NCI-H146 treated with DMSO at 0.1 percent for 48 hours (cell line): ENCODE measurements at regions not wholly inside any gene's neighbourhood (a gene's known extent, or its start where the extent isn't known, plus 50 kb on each side); places are given as distances from the start of the nearest gene placed in this dataset.

Experiments
- DNase-seq: peaks from one replicate; lab custom pipeline; 2025; ENCODE audit not compliant: unreplicated experiment; lab: John Stamatoyannopoulos, UW

DNA sequence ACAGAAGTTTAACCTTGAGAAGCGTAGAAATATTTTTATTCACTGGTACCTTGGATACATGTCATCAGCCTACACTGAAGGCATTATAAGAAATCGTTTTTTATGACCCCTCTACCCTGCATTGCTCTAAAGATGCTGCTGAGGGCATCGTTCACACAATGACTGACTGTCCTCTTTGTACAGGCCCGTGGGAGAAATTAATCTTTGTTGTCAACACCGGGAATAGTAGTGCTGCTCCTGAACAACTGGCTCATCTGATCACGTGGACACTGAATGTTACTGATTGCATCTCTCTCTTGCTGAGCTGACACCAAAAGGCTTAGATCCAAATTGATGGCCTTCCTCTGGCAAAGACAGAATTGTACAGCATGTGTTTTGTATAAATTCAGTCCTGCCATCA lies 157.1 kb upstream of the SMLR1 start:
- DNase-seq = no peak

DNA sequence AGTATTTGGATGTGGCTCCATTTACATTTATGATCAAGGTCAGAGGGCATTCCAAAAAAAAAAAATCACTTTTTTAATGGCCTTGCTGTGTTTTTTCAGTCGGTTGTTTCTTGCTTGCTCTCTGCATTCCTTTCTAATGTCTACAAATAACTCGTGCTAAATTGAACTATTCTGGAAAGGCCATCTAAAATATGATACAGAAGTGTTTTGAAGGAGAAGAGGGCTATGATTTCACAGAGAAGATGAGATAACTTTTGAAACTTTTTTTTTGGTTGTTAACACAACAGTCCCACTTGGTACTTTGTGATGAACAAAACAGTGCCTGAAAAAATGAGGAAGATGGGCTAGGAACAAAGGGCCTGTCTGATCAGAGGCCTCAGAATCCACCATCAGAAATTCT lies 156.1 kb upstream of the SMLR1 start:
- no peak for DNase-seq

DNA sequence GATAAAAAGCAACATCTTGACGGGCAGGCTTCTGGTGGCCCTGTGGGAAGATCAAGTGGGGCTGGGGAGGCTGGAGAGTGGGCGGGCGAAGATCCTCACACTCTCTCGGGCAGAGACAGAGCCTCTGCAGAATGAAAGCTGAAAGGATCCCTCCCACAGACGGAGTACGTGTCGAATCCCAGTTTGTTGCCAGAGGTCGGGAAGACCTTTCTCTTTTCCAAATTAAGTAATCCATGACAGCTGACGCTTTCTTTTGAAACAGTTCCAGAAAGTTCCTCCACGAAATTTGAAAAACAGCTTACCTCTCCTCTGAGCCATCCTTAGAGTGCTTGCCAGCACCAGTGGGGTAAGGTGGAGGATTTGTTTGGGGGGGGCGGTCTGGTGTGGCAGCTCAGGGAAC lies 155.6 kb upstream of the SMLR1 start:
- no peak for DNase-seq

DNA sequence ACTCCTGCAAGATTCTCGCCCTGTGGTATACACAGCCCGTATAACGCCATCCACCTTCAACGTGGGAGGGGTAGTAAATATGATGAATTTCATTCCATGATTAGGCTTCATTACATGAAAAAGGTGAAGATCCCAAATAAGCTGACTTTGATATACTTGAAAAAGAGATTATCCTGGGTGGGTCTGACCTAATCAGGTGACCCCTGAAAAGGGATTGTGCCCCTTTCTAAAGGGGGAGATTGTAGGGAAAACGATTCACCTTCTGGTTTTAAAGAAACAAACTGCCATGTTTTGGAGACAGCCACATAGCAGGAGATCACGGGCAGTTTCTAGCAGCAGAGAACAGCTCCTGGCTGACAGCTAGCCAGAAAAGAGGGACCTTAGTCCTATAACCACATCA lies 155.1 kb upstream of the SMLR1 start:
- DNase-seq = no peak

DNA sequence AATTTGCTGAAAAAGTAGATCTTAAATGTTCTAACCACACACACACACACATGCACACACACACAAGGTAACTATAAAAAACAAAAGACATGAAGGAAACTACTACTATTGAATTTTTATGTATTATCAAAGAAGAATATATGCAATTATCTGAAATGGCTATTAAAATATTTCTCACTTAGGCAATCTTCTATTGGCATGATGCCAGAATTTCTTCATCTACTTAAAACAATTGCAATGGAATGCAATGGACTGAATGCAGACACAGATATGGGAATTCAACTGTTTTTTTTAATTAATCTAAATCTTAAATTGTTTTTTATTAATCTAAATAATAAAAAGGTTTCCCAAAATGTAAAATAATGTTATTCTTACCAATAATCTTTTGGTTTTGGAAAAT lies 152.6 kb upstream of the SMLR1 start:
- DNase-seq = no peak

DNA sequence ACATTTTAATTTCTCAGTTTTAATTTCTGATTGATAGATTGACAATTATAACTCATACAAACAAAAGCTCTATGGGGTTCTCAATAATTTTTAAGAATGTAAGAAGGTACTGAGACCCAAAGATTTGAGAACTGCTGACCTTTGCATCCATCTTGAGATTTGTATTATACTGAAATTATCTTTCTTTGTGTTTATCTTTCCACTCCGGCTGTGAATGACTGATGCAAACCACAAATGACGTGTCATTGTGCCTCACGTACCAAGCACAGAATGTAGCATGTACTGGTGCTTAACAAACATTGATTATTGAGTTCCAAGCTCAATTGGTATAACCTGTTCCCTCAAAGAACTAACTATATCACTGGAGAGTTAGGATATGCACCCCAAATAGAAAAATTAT lies 152.1 kb upstream of the SMLR1 start:
- no peak for DNase-seq

DNA sequence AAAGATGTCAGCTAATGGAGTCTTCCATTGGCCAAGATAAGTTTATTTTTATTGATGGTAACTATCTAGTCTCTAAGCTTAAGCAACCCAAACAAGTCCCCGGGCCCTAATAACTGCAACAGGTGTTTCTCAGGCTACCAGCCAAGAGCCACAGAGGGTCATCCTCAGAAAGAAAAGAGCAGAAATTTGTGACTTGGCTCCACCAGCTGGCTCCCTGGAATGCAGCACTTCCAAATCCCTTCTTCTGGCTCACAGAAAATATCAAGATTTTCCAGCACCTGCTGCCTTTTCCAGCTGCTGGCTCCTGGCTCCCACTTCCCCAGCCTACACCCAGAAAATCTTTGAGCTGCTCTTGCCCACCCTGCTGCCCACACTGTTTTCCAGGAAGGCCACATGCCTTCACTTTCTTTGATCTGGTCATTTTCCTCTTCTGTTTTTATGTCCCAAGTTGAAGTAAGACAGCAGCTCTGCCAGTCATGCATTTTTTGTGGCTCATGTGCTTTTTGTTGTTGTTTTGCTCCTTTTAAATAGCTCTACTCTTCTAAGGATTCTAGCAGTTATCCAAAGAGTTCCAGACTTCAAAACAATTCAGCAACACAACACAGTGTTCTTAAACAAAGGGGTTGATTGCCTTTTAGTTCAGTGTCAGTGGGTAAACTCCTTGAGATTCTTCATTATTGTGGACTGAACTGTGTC lies 151.0 kb upstream of the SMLR1 start:
- DNase-seq = no peak

DNA sequence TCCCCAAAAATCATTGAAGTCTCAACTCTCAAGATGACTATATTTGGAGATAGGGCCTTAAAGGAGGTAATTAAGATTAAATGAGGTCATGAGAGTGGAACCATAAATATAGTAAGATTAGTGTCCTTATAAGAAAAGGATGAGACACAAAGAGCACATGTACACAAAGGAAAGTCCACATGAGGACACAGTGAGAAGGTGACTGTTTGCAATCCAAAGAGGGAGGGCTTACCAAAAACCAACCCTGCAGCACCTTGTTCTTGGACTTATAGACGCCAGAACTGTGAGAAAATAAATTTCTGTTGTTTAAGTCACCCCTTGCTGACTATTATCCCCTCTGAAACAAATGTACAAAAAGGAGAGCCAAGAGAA lies 150.4 kb upstream of the SMLR1 start:
- DNase-seq = no peak

DNA sequence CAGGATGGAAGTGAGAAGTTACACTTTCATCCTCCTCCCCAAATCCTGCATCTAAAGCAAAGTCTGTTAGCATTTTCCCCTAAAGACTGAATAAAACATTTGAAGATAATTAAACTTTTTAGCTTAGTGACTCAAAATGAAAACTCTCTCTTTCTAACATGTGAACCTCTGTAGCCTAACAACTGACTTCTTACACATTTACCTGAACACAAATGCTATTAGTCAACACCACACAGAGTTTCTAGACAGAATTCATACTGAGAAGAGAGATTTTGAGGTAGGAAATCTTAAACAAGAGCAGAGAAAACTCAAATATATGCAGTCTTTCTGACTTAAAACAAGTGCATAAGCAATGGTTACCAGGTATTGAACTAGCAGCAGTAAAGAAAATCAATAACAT lies 149.9 kb upstream of the SMLR1 start:
- no peak for DNase-seq

DNA sequence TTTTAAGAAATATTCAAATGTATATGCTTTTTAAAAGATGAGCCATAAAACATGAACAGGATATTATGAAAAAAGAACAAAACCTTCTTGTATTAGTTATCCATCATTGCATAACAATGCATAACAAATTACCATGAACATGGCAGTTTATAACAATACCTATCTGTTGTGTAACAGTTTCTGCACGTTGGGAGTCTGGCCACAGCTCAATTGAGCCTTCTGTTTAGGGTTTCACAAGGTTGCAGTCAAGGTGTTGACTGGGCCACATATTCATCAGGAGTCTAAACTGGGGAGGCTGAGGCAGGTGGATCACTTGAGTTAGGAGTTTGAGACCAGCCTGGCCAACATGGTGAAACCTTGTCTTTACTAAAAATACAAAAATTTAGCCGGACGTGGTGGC lies 149.4 kb upstream of the SMLR1 start:
- no peak for DNase-seq

DNA sequence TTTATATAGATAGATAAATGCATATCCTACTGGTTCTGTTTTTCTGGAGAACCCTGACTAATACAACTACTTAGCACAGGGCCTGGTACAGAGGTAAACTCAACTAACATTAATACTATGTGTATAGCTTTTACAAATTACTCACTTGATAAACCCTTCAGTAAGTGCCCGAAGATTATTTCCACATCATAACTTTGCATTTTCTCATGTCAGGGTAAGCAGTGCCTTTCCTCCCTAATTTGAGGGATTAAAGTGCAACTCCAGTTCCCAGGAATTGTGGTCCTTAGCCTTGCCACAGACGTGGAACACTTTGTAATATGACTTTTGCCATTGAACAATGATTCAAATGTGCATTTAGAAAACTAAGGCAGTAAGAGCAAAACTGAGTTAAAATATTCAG lies 147.5 kb upstream of the SMLR1 start:
- DNase-seq = no peak

DNA sequence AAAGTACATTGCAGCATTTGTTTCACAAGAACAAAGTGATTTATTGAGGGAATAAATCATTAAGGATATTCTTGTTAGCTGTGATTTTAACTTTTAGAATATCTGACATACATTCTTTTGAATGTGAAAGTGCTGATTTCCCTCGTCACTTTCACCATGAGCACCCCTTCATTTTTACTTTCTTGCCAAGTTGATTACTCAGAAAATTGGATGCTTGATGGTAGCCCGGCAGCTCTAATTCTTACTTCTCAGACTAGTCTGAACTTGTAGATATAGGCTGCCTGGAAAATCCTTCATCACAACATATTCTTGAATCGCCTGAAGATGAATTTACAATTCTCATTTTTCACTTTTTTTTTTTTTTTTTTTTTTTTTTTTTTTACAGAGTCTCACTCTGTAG lies 147.1 kb upstream of the SMLR1 start:
- DNase-seq = no peak

DNA sequence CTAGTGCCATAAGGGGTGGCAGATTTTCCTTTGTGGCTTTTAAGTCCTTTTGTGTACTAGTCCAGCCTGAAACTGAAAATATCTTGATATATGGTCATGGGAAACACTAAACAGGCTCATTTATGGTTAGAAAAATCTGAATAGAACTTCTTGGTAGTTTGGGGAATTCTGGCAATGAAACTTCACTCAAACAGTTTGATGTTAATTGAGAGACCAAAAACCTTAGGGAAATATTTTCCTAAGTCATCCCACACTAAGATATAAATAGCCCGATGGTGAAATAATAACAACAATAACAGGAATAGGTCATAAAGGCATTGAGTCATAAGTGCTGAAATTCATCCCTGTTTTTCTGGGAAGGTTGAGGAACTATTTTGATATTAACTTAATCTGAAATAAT lies 146.2 kb upstream of the SMLR1 start:
- DNase-seq = no peak

DNA sequence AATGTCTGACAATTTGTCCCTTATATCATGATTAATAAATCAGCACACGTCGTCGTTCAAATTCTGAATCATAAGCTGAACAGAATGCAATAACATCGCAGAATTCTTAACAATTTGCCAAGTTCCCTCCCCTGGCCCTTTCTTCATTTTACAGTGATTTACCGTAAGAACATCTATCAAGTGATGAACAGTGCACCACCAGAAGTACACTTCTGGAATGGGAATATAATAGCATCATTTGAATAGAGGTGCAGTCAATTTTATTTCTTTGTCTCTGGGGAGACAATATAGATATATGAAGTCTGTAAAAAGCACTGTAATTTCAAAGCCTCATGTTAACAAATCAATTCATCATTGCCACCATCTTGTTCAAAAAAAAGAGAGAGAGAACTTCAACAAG lies 145.1 kb upstream of the SMLR1 start:
- DNase-seq = no peak

DNA sequence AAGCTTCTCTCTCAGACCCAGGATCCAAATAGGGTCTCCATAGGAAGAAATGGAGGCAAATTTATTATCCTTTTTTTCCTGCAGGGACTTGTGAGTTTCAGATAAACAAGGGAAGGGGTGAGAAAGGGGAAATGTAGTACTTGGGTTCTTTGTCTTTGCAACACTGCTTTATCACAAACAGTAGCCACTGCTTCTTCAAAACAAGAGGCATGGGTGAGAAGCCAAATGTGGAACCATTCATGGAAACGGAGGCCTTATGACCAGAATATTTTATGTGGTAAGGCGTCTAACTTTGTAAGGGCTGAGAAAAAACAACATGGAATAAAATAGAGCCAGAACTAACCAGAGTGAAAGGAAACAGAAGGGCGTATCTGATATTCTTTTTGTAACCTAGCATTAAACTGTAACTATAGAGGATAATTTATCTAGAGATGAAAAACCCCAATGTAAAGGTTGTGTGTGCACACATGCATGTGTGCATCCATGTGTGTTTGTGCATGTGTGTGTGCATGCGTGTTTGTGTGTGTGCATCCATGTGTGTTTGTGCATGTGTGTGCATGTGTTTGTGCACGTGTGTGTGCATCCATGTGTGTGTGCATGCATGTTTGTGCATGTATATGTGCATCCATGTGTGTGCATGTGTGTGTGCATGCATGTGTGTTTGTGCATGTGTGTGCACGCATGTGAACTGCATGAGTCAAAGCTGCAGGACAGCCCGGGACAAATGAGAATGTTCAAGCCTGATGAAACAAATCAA lies 143.3 kb upstream of the SMLR1 start:
- no peak for DNase-seq

DNA sequence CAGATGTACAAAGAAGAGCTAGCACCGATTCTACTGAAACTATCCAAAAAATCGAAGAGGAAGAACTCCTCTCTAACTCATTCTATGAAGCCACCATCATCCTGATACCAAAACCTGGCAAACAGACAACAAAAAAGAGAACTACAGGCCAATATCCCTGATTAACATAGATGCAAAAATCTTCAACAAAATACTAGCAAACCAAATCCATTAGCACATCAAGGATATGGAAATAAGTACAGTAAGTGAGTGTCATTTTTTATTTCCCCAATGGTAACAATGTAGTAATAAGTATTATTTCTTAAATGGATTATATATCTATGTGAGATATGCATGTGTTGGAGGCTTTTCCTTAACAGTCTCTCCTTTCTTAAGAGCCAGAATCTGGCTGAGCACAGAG lies 134.5 kb upstream of the SMLR1 start:
- no peak for DNase-seq

DNA sequence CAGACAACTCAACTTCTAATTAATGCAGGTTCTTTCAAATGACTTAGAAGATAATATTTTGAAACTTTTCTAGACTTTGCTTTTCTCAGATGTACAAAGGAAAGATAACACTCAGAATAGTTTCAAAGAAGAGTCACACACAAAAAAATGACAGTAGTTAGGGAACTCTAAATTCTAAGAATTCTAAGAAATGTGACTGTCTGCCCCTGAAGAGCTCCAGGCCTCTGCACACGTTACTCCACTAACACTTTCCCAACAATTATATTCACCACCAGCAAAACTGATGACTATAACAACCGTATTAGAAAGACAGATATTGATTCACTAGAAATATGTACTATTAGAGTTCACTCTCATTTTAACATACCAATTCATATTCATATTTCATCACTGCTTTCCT lies 133.3 kb upstream of the SMLR1 start:
- DNase-seq = no peak

DNA sequence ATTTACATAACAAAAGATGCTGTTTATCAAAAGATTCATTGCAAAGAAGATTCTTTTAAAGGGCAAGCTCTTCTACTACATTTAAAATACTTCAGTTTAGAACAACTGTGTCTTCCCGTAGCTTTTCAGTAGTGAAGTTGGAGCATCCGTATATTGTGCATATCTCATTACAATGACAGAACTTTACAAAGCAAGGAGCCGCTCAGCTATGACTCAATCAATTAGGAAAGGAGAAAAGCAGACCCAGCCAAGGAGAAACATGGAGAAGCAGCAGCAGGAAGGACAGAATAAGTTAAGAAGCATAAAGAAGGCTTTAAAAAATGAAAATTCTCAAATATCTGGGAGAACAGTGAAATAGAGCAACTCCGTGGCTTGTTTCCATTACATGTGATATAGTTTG lies 132.6 kb upstream of the SMLR1 start:
- no peak for DNase-seq

DNA sequence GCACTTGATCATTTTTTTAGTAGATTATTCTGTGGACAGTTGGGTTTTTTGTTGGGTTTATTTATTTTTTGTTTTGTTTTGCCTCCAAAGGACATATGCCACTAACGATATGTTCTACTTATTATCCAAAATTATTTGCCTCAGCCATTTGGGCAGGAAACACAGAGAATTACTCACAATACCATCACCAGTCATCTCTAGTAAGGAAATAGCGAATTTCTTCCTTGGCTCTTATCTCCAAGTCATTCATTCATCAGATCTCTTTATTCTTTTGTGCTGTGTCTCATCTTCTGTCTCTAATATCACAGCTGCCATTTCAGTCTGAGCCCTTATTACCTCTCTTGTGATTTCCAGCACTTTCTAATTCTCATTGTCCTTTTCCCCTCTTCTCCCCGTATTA lies 130.4 kb upstream of the SMLR1 start:
- no peak for DNase-seq

DNA sequence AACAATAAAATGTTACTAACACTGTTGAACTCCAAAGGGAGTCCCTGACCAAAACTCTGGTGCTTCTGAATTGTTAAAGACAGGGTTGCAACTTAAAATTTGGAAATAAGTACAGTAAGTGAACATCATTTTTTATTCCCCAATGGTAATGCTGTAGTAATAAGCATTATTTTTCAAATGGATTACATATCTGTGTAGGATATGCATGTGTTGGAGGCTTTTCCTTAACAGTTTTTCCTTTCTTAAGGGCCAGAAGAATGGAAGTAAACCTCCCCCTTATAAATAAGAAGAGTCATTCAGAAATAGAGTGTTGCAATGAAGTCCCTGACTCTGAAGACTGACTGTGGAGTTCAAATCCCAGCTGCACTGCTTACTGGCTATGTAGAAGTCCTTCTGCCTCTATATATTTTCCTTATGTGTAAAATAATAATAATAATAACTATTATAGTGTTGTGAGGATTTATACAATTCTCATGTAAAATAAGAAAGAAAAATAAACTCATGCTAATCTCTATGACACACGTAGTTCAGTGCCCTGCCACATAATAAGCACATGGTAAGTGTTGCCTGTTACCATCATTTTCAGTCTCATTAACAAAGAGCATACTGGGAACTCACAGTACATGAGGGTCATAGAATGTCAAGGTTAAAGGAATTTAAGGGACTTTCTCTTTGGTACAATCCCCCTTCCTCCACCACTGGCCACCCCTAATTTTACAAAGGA lies 129.8 kb upstream of the SMLR1 start:
- no peak for DNase-seq

DNA sequence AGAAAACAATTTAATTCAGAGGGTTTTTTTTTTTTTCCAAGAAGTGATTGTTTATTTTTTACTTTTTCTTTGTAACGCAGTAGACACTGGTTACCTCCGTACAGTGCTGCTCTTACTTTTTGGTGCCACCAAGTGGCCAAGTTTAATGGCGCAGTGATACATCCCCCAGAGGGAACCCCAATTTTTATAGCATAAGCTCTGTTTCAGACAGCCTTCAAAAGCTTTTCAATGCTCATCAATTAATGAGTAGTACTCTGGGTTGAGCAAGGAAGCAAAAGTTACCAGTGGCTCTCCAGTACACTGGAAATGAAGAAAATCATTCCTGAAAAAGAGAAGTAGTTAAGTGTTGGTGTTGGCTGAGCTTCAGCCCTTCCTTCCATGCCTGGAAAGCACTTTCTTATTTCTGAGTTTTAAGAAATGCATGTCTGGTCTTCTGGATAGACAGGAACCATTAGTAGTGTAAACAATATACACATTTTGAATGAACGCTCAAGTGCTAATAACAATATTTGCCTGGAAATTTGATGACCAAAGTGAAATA lies 129.1 kb upstream of the SMLR1 start:
- peak; percentile 16 for DNase-seq

DNA sequence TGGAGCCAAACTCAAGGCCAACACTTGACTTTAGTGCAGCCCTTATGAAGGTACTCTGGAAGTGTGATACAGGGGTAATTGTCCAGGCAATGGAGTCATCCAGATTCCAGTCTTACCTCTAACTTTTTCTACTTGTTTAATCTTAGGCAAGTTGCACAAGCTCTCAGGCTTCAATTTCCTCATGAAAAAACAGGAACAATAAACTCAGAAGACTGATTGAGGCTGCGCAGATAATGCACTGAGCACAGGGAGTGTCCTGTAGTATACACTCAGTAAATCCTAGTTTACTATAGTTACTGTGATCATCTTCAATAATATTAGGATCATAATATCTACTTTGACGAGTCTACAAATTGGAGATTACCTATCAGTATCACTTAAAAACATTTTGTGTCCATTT lies 127.5 kb upstream of the SMLR1 start:
- no peak for DNase-seq
